HEK293 (cell line): ENCODE measurements at regions not wholly inside any gene's neighbourhood (a gene's known extent, or its start where the extent isn't known, plus 50 kb on each side); places are given as distances from the start of the nearest gene placed in this dataset.

Experiments
- CTCF ChIA-PET: fragments of 350-600 bp; formaldehyde crosslinking; extraction: SDS; loops from one replicate; lab custom pipeline; 2021; ENCODE audit warnings: antibody characterized with exemption; lab: Yijun Ruan, JAX
- POLR2A ChIA-PET: fragments of 300-600 bp; formaldehyde crosslinking; extraction: SDS; loops from one replicate; lab custom pipeline; 2020; ENCODE audit warnings: antibody characterized with exemption, inconsistent platforms; lab: Yijun Ruan, JAX
- H3K27ac ChIP-seq: fragments of 200-500 bp; sonication (Bioruptor generic); 2 replicates; pipeline ENCODE4 v1.5.1; 2014; ENCODE audit warnings: low read depth, low read length, control low read depth, inconsistent platforms; ENCODE audit errors: extremely low read depth
- H3K36me3 ChIP-seq, 2 experiments: fragments of 200-500 bp in 1 of 2; sonication (Bioruptor generic) in 1 of 2; 1 replicate in 1 of 2; 2 replicates in 1 of 2; pipeline ENCODE4 v1.5.1; 2014 to 2017; ENCODE audit warnings: inconsistent platforms in 2 of 2, low read length in 2 of 2; ENCODE audit not compliant: control insufficient read depth in 2 of 2, insufficient read depth in 1 of 2
- H3K4me1 ChIP-seq: fragments of 200-500 bp; sonication (Bioruptor generic); 2 replicates; pipeline ENCODE4 v1.5.1; 2014; ENCODE audit warnings: mild to moderate bottlenecking, low read length, inconsistent platforms; ENCODE audit not compliant: control insufficient read depth, insufficient read depth
- H3K4me3 ChIP-seq: 2 replicates; pipeline ENCODE4 v1.5.1; 2011; ENCODE audit warnings: low read depth, mild to moderate bottlenecking, control low read depth, low read length, moderate library complexity
- H3K9me3 ChIP-seq: fragments of 200-500 bp; sonication (Bioruptor generic); 2 replicates; pipeline ENCODE4 v1.5.1; 2014; ENCODE audit warnings: low read depth, low read length, inconsistent platforms; ENCODE audit not compliant: control insufficient read depth, insufficient read depth
- PATZ1 ChIP-seq: fragments of 450-650 bp; formaldehyde crosslinking; IDR thresholded peaks from 2 replicates; pipeline ENCODE4 v1.5.1; 2016; ENCODE audit warnings: missing biosample characterization, missing genetic modification characterization
- PRDM4 ChIP-seq: fragments of 450-650 bp; formaldehyde crosslinking; IDR thresholded peaks from 2 replicates; pipeline ENCODE4 v1.5.1; 2017; ENCODE audit warnings: missing biosample characterization, missing genetic modification characterization
- ZBTB11 ChIP-seq: fragments of 450-650 bp; formaldehyde crosslinking; conservative IDR thresholded peaks from 2 replicates; pipeline ENCODE4 v1.5.1; 2016; ENCODE audit warnings: low read depth, missing biosample characterization, missing genetic modification characterization
- ZBTB17 ChIP-seq: fragments of 450-650 bp; formaldehyde crosslinking; IDR thresholded peaks from 2 replicates; pipeline ENCODE4 v1.5.1; 2016; ENCODE audit warnings: missing biosample characterization, missing genetic modification characterization
- ZBTB20 ChIP-seq: fragments of 450-650 bp; formaldehyde crosslinking; IDR thresholded peaks from 2 replicates; pipeline ENCODE4 v1.5.1; 2016; ENCODE audit warnings: missing biosample characterization, missing genetic modification characterization
- ZNF10 ChIP-seq: fragments of 450-650 bp; formaldehyde crosslinking; IDR thresholded peaks from 2 replicates; pipeline ENCODE4 v1.5.1; 2017; ENCODE audit warnings: missing biosample characterization, missing genetic modification characterization
- ZNF23 ChIP-seq: fragments of 450-650 bp; formaldehyde crosslinking; IDR thresholded peaks from 2 replicates; pipeline ENCODE4 v1.5.1; 2016; ENCODE audit warnings: missing biosample characterization, missing genetic modification characterization, borderline replicate concordance
- ZNF341 ChIP-seq: fragments of 450-650 bp; formaldehyde crosslinking; IDR thresholded peaks from 2 replicates; pipeline ENCODE4; 2016; ENCODE audit warnings: low read depth, missing biosample characterization, missing genetic modification characterization
- ZNF354C ChIP-seq: fragments of 450-650 bp; formaldehyde crosslinking; IDR thresholded peaks from 2 replicates; pipeline ENCODE4 v1.5.1; 2016; ENCODE audit warnings: missing biosample characterization, missing genetic modification characterization, low read depth, borderline replicate concordance
- ZNF514 ChIP-seq: fragments of 450-650 bp; formaldehyde crosslinking; IDR thresholded peaks from 2 replicates; pipeline ENCODE4 v1.5.1; 2016; ENCODE audit warnings: missing biosample characterization, missing genetic modification characterization
- ZNF555 ChIP-seq: fragments of 450-650 bp; formaldehyde crosslinking; conservative IDR thresholded peaks from 2 replicates; pipeline ENCODE4 v1.5.1; 2017; ENCODE audit warnings: missing biosample characterization, mild to moderate bottlenecking, missing genetic modification characterization, inconsistent platforms
- ZNF623 ChIP-seq: fragments of 450-650 bp; formaldehyde crosslinking; IDR thresholded peaks from 2 replicates; pipeline ENCODE4 v1.5.1; 2016; ENCODE audit warnings: missing biosample characterization, missing genetic modification characterization
- ZNF624 ChIP-seq: fragments of 450-650 bp; formaldehyde crosslinking; IDR thresholded peaks from 2 replicates; pipeline ENCODE4 v1.5.1; 2017; ENCODE audit warnings: missing biosample characterization, missing genetic modification characterization
- ZNF701 ChIP-seq: fragments of 450-650 bp; formaldehyde crosslinking; IDR thresholded peaks from 2 replicates; pipeline ENCODE4 v1.5.1; 2016; ENCODE audit warnings: missing biosample characterization, missing genetic modification characterization
- ZSCAN18 ChIP-seq: fragments of 450-650 bp; formaldehyde crosslinking; IDR thresholded peaks from 2 replicates; pipeline ENCODE4 v1.5.1; 2016; ENCODE audit warnings: missing biosample characterization, missing genetic modification characterization
- ZSCAN4 ChIP-seq: fragments of 450-650 bp; formaldehyde crosslinking; IDR thresholded peaks from 2 replicates; pipeline ENCODE4 v1.5.1; 2017; ENCODE audit warnings: missing biosample characterization, missing genetic modification characterization

GRCh38 chr1:242870966-242871365 lies 346.5 kb upstream of the PLD5 start (continued):
- TF ChIP-seq ZNF10 (tag by site-specific recombination), result no peak
- no peak for TF ChIP-seq ZNF23 (tag by site-specific recombination)
- no peak for TF ChIP-seq ZNF701
- no peak for TF ChIP-seq ZBTB20
- no peak for TF ChIP-seq PRDM4 (tag by site-specific recombination)
- no peak for TF ChIP-seq ZNF623 (tag by site-specific recombination)
- TF ChIP-seq ZNF624, result no peak

- Histone ChIP-seq H3K9me3 (no peaks in the 10 kb centered on the region), H3K27ac (no peak overlapping the region), H3K4me3 (no peak overlapping the region), H3K4me1 (no peaks in the 10 kb centered on the region), H3K36me3 (no peaks in the 10 kb centered on the region)
- POLR2A ChIA-PET, result no interaction called here
- TF ChIP-seq ZNF555 (tag by site-specific recombination) (no peak), ZSCAN4 (tag by site-specific recombination) (peak; percentile 95)
- CTCF ChIA-PET, result interaction anchor here (0.6 kb wide), 1 partner anchor 488 kb away, joined by 3 read pairs; no protein-coding TSS in a partner anchor
These were observed 331.8 kb upstream of the PLD5 start for GRCh38 chr1:242856289-242856688.

- no peak overlapping the region for H3K4me3 ChIP-seq
- POLR2A ChIA-PET, result no interaction called here
- CTCF ChIA-PET, result no interaction called here
- no peaks in the 10 kb centered on the region for H3K9me3 ChIP-seq
- no peaks in the 10 kb centered on the region for H3K36me3 ChIP-seq
- H3K27ac ChIP-seq, result no peak overlapping the region
- H3K4me1 ChIP-seq, result no peaks in the 10 kb centered on the region
- TF ChIP-seq ZNF354C (tag by site-specific recombination) (no peak), ZSCAN18 (tag by site-specific recombination) (no peak), ZNF341 (tag by site-specific recombination) (no peak), ZBTB17 (tag by site-specific recombination) (no peak), ZNF10 (tag by site-specific recombination) (no peak), ZNF514 (tag by site-specific recombination) (no peak), ZBTB11 (tag by site-specific recombination) (no peak), PATZ1 (tag by site-specific recombination) (no peak)
These were observed 330.0 kb upstream of the PLD5 start for GRCh38 chr1:242854466-242854865.
